ENCODE measurements at regions not wholly inside any gene's neighbourhood (a gene's known extent, or its start where the extent isn't known, plus 50 kb on each side); places are given as distances from the start of the nearest gene placed in this dataset.

DNA sequence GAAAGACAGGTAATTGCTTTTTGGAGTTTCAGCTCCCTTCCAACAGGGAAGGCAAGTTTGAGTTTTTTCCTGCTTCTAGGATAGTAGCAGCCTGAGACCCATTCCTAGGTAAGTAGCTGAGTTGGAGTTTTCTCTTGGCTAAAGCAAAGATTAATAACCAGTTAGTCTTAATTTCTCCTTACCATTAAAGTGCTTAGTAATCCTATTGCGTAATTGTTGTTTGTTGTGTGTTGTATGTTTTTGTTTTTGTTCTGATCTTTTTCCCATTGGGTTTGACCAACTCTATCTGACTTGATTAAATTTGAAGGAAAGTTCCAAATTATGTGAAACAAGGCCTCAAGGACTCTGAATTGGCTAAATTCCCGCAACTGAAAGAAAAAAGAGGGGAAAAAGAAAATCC lies 83.5 kb downstream of the TBX22 start:
- no peak for DNase-seq
- Mint-ChIP-seq H3K4me1 (no peaks in the 10 kb centered on the region), H3K4me3 (no peak overlapping the region), H3K27ac (no peak overlapping the region), H3K9me3 (ENCODE audit: low read depth) (peaks cover 2% of the 10 kb centered on the region), H3K27me3 (no peaks in the 10 kb centered on the region), H3K36me3 (ENCODE audit: low read depth) (no peaks in the 10 kb centered on the region)
- intact Hi-C loops (cut with DNase I, micrococcal nuclease): no loop called here
- CTCF ChIA-PET: no interaction called here
- POLR2A ChIA-PET: no interaction called here
- ATAC-seq: no peak

GRCh38 chrX:80120335-80120734 lies 105.8 kb downstream of the TBX22 start:
- Mint-ChIP-seq H3K9me3 (ENCODE audit: low read depth) (no peaks in the 10 kb centered on the region), H3K36me3 (ENCODE audit: low read depth) (no peaks in the 10 kb centered on the region), H3K27ac (no peak overlapping the region), H3K4me1 (no peaks in the 10 kb centered on the region), H3K4me3 (no peak overlapping the region), H3K27me3 (no peaks in the 10 kb centered on the region)
- intact Hi-C loops (cut with DNase I, micrococcal nuclease): no loop called here
- POLR2A ChIA-PET: no interaction called here
- ATAC-seq (no peak), DNase-seq (no peak)
- CTCF ChIA-PET: interaction anchor here (0.6 kb wide), 1 partner anchor 339 kb away, joined by 3 read pairs; no protein-coding TSS in a partner anchor

GRCh38 chrX:80138938-80139337 lies 124.4 kb downstream of the TBX22 start:
- intact Hi-C loops (cut with DNase I, micrococcal nuclease): no loop called here
- Mint-ChIP-seq H3K9me3 (ENCODE audit: low read depth) (no peaks in the 10 kb centered on the region), H3K27ac (no peak overlapping the region), H3K27me3 (no peaks in the 10 kb centered on the region), H3K36me3 (ENCODE audit: low read depth) (no peaks in the 10 kb centered on the region), H3K4me3 (no peak overlapping the region), H3K4me1 (no peaks in the 10 kb centered on the region)
- CTCF ChIA-PET: interaction anchor here (0.7 kb wide), 1 partner anchor 370 kb away, joined by 3 read pairs; no protein-coding TSS in a partner anchor
- POLR2A ChIA-PET: no interaction called here
- no peak for DNase-seq
- ATAC-seq: no peak

DNA sequence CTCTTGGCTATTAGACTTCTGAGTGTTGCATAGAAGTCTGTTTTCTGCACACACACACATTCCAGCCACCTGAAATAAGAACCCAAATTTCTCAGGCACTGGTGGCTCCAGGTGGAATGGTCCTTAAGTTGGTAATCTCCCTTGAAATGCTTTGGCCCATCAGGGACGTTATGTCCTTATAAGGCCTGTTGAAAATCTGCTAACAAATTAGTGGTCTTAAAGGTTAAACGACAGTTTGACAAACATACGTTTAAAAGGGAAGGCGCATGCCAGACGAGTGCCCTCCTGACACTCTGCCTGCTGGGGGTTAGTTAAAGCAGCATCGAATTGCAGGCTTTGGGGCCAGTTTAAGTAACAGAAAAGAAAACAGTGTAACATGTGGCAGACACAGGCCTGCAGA lies 125.0 kb downstream of the TBX22 start:
- intact Hi-C loops (cut with DNase I, micrococcal nuclease): no loop called here
- ATAC-seq (no peak), DNase-seq (no peak)
- Mint-ChIP-seq H3K4me1 (no peaks in the 10 kb centered on the region), H3K36me3 (ENCODE audit: low read depth) (no peaks in the 10 kb centered on the region), H3K27me3 (no peaks in the 10 kb centered on the region), H3K4me3 (no peak overlapping the region), H3K27ac (no peak overlapping the region), H3K9me3 (ENCODE audit: low read depth) (no peaks in the 10 kb centered on the region)
- ChIA-PET CTCF (no interaction called here), POLR2A (no interaction called here)

- no peak for ATAC-seq
- H3K9me3 Mint-ChIP-seq (ENCODE audit: low read depth): no peaks in the 10 kb centered on the region
- DNase-seq: no peak
- intact Hi-C loops (cut with DNase I, micrococcal nuclease): no loop called here
- H3K4me3 Mint-ChIP-seq: no peak overlapping the region
- H3K36me3 Mint-ChIP-seq (ENCODE audit: low read depth): no peaks in the 10 kb centered on the region
- ChIA-PET CTCF (no interaction called here), POLR2A (no interaction called here)
- H3K27me3 Mint-ChIP-seq: no peaks in the 10 kb centered on the region
- H3K27ac Mint-ChIP-seq: no peak overlapping the region
- no peaks in the 10 kb centered on the region for H3K4me1 Mint-ChIP-seq
These were observed 156.0 kb downstream of the TBX22 start for GRCh38 chrX:80170581-80170980.

GRCh38 chrX:80173261-80173660 lies 158.7 kb downstream of the TBX22 start:
- intact Hi-C loops (cut with DNase I, micrococcal nuclease): no loop called here
- ChIA-PET POLR2A (no interaction called here), CTCF (no interaction called here)
- DNase-seq (no peak), ATAC-seq (no peak)
- no peak overlapping the region for H3K4me3 Mint-ChIP-seq
- no peak overlapping the region for H3K27ac Mint-ChIP-seq
- H3K9me3 Mint-ChIP-seq (ENCODE audit: low read depth): no peaks in the 10 kb centered on the region
- no peaks in the 10 kb centered on the region for H3K4me1 Mint-ChIP-seq
- H3K27me3 Mint-ChIP-seq: no peaks in the 10 kb centered on the region
- H3K36me3 Mint-ChIP-seq (ENCODE audit: low read depth): no peaks in the 10 kb centered on the region

GRCh38 chrX:80174925-80175574 lies 160.5 kb downstream of the TBX22 start:
- Mint-ChIP-seq H3K4me3 (no peak overlapping the region), H3K36me3 (ENCODE audit: low read depth) (no peaks in the 10 kb centered on the region), H3K4me1 (no peaks in the 10 kb centered on the region), H3K27ac (no peak overlapping the region), H3K27me3 (no peaks in the 10 kb centered on the region), H3K9me3 (ENCODE audit: low read depth) (no peaks in the 10 kb centered on the region)
- ATAC-seq (no peak), DNase-seq (no peak)
- CTCF ChIA-PET: interaction anchor here (1.1 kb wide), 1 partner anchor 147 kb away, joined by 3 read pairs; no protein-coding TSS in a partner anchor
- POLR2A ChIA-PET: no interaction called here
- intact Hi-C loops (cut with DNase I, micrococcal nuclease): no loop called here

GRCh38 chrX:80181079-80181478 lies 166.5 kb downstream of the TBX22 start:
- no peak for ATAC-seq
- no peaks in the 10 kb centered on the region for H3K27me3 Mint-ChIP-seq
- H3K27ac Mint-ChIP-seq: no peak overlapping the region
- CTCF ChIA-PET: no interaction called here
- no peak overlapping the region for H3K4me3 Mint-ChIP-seq
- no peaks in the 10 kb centered on the region for H3K4me1 Mint-ChIP-seq
- POLR2A ChIA-PET: no interaction called here
- DNase-seq: no peak
- H3K9me3 Mint-ChIP-seq (ENCODE audit: low read depth): no peaks in the 10 kb centered on the region
- no peaks in the 10 kb centered on the region for H3K36me3 Mint-ChIP-seq (ENCODE audit: low read depth)
- intact Hi-C loops (cut with DNase I, micrococcal nuclease): no loop called here

GRCh38 chrX:80184854-80185253 lies 170.3 kb downstream of the TBX22 start:
- CTCF ChIA-PET: no interaction called here
- DNase-seq (no peak), ATAC-seq (no peak)
- no peaks in the 10 kb centered on the region for H3K36me3 Mint-ChIP-seq (ENCODE audit: low read depth)
- no peak overlapping the region for H3K4me3 Mint-ChIP-seq
- POLR2A ChIA-PET: no interaction called here
- H3K27ac Mint-ChIP-seq: no peak overlapping the region
- H3K27me3 Mint-ChIP-seq: no peaks in the 10 kb centered on the region
- no peaks in the 10 kb centered on the region for H3K4me1 Mint-ChIP-seq
- intact Hi-C loops (cut with DNase I, micrococcal nuclease): no loop called here
- H3K9me3 Mint-ChIP-seq (ENCODE audit: low read depth): no peaks in the 10 kb centered on the region

GRCh38 chrX:80206647-80207046 lies 192.1 kb downstream of the TBX22 start:
- Mint-ChIP-seq H3K27me3 (no peaks in the 10 kb centered on the region), H3K4me1 (no peaks in the 10 kb centered on the region), H3K4me3 (no peak overlapping the region), H3K27ac (no peak overlapping the region), H3K9me3 (ENCODE audit: low read depth) (no peaks in the 10 kb centered on the region), H3K36me3 (ENCODE audit: low read depth) (no peaks in the 10 kb centered on the region)
- DNase-seq (no peak), ATAC-seq (no peak)
- ChIA-PET POLR2A (no interaction called here), CTCF (no interaction called here)
- intact Hi-C loops (cut with DNase I, micrococcal nuclease): no loop called here

DNA sequence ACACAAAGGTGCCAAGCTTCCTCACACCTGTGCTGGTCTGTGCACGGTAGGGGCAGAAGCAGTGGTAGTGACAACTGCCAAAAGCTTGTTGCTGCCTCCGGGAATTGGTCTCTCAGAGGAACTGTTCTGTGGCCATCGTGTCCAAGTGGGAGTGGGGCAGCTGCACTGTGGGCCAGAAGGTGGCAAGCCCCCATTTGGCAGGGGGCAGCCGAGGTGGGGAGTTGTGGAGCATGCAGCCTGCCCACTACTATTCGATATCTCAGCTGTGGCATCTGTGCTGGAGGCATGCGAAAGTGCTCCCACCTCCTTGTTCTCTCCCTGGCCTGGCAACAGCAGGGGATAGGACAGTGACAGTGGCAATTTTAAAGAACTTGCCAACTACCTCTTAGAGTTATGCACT lies 192.8 kb downstream of the TBX22 start:
- ATAC-seq (no peak), DNase-seq (no peak)
- no peak overlapping the region for H3K4me3 Mint-ChIP-seq
- no peaks in the 10 kb centered on the region for H3K36me3 Mint-ChIP-seq (ENCODE audit: low read depth)
- ChIA-PET CTCF (no interaction called here), POLR2A (no interaction called here)
- H3K4me1 Mint-ChIP-seq: no peaks in the 10 kb centered on the region
- intact Hi-C loops (cut with DNase I, micrococcal nuclease): no loop called here
- no peaks in the 10 kb centered on the region for H3K27me3 Mint-ChIP-seq
- no peak overlapping the region for H3K27ac Mint-ChIP-seq
- no peaks in the 10 kb centered on the region for H3K9me3 Mint-ChIP-seq (ENCODE audit: low read depth)

DNA sequence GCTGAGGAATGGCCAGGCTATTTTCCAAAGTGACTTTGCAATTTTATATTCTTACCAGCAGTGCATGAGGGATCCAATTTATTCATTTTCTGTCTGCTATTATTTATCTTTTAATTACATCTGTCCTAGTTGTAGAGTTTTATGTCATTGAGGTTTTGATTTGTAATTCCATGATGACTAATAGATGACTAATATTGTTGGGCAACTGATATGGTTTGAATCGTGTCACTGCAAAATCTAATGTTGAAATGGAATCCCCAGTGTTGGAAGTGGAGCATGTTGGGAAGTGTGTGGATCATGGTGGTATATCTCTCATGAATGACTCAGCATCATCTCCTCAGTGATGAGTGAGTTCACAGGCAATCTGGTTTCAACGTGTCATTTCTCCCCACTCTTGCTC lies 201.5 kb downstream of the TBX22 start:
- peaks cover 11% of the 10 kb centered on the region for H3K9me3 Mint-ChIP-seq (ENCODE audit: low read depth)
- intact Hi-C loops (cut with DNase I, micrococcal nuclease): no loop called here
- H3K4me1 Mint-ChIP-seq: no peaks in the 10 kb centered on the region
- DNase-seq: no peak
- H3K4me3 Mint-ChIP-seq: no peak overlapping the region
- no peak overlapping the region for H3K27ac Mint-ChIP-seq
- POLR2A ChIA-PET: no interaction called here
- H3K36me3 Mint-ChIP-seq (ENCODE audit: low read depth): peaks cover 2% of the 10 kb centered on the region
- H3K27me3 Mint-ChIP-seq: no peaks in the 10 kb centered on the region
- ATAC-seq: no peak
- CTCF ChIA-PET: no interaction called here

- no peak for ATAC-seq
- Mint-ChIP-seq H3K27ac (no peak overlapping the region), H3K27me3 (no peaks in the 10 kb centered on the region), H3K36me3 (ENCODE audit: low read depth) (peaks cover 2% of the 10 kb centered on the region), H3K4me1 (no peaks in the 10 kb centered on the region), H3K9me3 (ENCODE audit: low read depth) (peaks cover 2% of the 10 kb centered on the region), H3K4me3 (no peak overlapping the region)
- intact Hi-C loops (cut with DNase I, micrococcal nuclease): no loop called here
- ChIA-PET CTCF (no interaction called here), POLR2A (no interaction called here)
- DNase-seq: no peak
These were observed 196.2 kb upstream of the TENT5D start for GRCh38 chrX:80223982-80224579.
